HG03558 (cell line): ENCODE measurements at regions not wholly inside any gene's neighbourhood (a gene's known extent, or its start where the extent isn't known, plus 50 kb on each side); places are given as distances from the start of the nearest gene placed in this dataset.

Experiments
- ATAC-seq: cut with Tn5 transposase; IDR thresholded peaks from one replicate; pipeline ENCODE4 v1.9.1; 2021; ENCODE audit warnings: moderate number of reproducible peaks; ENCODE audit not compliant: unreplicated experiment; ENCODE audit errors: extremely low read depth

DNA sequence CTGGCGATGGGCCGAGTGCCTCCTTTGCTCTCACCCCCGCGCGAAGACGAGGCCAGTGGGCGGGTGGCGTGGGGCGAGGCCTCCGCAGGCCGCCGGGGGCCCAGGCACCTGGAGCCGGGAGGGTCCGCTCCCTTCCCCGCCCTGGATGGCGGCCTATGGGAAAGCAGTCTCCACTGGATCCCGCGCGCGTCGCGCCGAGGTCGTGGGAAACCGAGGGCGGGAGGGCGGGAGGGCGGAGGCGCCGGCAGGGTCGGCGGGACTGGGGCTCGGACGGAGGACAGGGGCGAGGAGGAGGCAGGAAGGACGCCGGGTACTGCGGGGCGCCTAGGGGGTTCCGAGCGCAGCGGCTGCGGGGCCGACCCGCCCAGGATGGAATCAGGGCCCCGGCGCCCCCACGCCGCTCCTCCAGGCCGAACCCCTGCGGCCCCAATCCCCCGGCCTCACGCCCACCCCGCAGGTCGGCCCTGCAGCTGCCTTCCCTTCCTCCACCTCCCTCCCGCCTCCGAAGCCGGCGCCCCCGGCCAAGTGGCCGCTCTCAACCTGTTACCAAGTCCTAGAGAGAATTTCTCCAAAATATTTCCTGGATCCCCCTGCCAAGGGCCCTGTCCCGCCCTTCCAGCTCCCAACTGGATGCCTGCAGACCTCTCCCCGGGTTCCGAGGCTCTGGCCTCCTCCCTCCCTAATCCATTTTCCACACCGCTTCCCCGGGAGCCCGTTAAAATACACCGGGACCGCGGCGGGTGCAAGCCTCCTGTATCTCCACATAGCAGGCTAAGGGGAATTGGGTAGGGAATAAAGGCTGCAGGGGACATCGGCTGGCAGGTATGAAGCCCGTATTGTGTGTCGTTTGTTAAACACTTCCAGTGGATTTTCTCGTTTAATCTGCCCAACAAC, 146.3 kb downstream of the ERCC6L2 start:
- ATAC-seq: no peak

DNA sequence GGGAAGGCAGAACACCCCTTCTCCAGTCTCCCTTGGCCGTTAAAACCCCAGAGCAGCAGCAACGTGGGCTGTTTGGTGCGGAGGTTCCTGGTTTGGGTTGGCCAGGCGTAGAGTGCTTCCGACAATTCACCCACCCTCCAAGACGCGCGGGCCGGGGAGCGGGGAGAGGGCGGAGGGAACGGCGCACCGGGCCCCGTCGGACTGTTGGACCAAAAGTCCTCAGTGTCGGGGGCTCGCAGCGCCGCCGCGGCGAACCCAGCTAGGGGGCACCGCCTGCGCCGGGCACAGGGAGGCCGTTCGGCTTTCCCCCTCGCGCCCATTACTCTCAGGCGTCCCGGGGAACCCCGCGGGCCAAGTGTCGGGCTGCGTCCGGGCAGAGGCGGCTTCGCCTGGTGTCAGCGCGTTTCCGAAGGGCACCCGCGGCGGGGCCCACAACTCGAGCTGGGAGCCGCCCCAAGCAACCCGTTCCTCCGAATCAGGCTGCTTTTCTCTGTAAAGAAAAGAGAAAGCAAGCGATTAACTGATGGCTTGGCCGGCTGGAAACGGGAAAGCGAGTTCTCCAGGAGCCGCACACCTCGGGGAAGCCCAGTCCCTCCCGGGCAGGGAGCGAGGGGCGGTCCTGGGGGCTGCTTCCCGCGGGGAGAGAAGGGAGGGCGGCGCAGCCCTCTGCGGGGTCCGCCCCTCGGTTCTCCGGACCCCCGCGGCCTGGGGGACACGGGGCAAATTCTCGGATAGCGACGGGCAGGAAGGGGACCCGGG, 145.5 kb downstream of the ERCC6L2 start:
- ATAC-seq: no peak

DNA sequence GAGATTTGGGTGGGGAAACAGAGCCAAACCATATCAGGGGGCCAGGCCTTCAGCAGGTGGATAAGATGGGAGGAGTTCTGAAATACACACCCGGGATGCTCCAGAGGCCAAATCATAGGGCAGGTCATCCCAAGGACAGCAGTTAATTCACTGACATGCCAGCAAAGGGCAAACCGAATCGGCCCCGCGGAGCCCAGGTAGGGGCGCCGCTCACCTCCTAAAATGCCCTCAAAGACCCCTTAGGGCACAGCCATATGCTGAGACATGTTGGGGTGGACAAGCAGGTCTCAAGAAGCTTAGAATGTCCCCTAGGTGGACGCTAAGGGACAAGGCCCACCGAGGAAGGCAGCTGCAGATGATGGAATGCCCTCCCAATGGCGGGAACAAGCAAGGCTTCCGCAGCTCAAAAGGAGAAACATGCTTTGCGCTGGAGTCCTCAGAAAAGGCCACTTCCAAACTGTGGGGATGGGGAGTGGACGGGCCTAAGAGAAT, 144.9 kb downstream of the ERCC6L2 start:
- ATAC-seq: no peak
